ENCODE measurements at regions not wholly inside any gene's neighbourhood (a gene's known extent, or its start where the extent isn't known, plus 50 kb on each side); places are given as distances from the start of the nearest gene placed in this dataset.
"Not testable (repeated sequence)": the region's sequence is repeated elsewhere in the genome, so short reads cannot be mapped to it uniquely, and the experiment has no call there.

DNA sequence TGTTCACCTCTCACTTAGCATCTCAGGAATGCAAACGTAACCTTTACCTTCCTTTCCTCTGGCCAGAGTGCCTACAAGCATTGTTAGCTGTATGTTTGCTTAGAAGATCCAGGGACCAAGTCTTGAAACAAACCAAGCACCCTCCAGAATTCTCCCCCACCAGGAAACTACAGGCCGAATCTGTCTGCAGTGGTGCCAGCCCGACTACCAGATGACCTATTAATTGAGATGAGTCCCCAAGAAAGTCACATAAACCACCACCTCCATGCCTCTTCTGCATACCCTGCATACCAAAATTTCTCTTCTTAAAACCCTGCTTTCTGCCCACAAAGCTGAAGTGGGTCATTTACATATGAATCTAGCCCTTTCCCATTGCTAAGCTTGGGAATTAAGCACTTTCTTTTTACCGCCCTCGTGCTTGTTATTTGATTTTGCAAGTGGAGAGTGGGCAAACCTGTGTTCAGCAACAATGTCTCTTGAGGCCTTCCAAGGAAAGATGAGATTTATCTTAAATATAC lies 1239.1 kb downstream of the CDH12 start:
- DNase-seq (ENCODE audit: low read depth in 3 of 3, low spot score in 2 of 3), result no peak

DNA sequence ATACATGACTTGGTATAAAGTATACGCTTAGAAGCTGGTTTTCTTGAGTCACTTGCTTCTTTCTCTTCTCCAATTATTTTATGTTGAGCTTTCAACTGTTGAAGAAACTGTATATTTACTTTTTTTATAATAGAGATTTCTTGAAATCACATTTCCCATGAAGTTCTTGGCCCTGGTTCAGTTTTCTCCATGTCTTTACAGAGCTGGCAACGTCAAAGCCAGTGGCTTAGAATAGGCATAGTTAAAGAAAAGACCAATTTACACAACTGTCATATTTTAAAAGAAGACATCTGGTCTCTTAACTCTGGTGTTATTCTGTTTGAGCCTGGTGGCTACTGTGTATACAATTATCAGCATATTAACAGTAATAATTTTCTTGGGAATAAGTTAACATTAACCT lies 1249.3 kb downstream of the CDH12 start:
- DNase-seq (ENCODE audit: low read depth in 3 of 3, low spot score in 2 of 3), result no peak

DNA sequence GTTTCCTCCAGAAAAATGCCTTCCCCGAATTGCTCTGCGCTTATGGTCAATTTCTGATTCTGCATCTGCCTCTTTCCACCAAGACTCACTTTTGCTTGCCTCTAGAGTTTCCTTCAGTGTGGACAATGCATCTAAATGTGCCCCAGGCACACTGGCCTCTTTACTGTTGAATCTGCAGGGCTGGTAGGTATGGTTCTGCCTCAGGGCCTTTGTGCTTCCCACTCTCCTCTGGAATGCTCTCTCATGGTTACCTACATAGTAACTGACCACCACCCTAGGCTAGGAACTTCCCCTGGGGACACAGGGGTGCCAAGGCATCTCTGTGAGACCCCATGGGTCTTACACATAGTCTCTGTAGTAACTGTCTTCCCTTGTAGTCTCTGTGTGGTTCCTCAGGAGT lies 1258.6 kb downstream of the CDH12 start:
- no peak for DNase-seq (ENCODE audit: low read depth in 3 of 3, low spot score in 2 of 3)

DNA sequence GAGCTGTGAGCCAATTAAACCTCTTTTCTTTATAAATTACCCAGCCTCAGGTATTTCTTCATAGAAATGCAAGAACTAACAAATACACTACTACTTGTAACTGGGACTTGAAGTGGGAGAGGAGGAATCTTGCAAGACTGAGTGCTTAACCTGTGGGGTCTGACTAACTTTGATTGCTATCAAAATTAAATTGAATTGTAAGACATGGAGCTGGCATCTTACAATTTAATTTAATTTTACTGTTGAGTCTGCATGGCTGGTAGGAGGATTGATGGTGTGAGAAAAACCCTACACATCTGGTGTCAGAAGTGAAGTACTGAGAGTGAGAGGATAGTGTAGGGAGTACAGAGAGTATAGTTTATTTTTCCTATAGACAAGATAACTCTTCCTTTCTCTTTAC lies 1259.9 kb downstream of the CDH12 start:
- DNase-seq (ENCODE audit: low read depth in 3 of 3, low spot score in 2 of 3), result no peak

DNA sequence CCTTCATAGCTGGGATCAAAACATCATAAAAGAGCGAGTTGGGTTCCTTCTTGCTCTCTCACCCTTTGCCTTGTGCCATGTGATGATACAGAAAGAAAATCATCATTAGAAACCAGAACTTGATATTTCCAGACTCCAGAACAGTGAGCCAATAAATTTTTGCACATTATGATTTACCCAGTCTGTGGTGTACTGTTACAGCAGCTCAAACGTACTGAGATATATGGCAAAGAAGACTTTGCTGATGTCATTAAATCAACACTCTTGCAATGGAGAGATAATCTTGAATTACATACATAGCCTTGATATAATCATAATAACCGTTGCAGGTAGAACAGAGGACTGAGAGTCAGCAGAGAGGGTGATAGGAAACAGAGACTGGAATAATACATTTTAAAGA lies 1271.6 kb downstream of the CDH12 start:
- no peak for DNase-seq (ENCODE audit: low read depth in 3 of 3, low spot score in 2 of 3)

DNA sequence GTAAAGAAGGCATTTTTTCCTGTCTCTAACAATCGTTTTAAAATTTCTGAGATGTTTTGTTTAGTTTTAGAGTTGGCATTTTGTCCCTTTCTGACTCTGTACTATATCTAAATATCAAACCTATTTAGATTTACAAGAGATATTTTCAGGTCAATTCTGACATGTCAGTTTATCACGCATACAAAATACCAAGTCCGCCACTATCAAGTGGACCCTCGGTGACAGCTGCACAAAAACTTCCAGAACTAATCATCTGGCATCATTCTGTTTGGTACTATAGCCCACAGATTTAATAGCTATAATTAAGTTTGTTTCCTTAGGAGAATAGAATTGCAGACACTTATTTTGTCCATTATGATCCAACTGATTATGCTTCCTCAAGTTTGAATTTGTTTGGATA lies 1278.2 kb downstream of the CDH12 start:
- no peak for DNase-seq (ENCODE audit: low read depth in 3 of 3, low spot score in 2 of 3)

DNA sequence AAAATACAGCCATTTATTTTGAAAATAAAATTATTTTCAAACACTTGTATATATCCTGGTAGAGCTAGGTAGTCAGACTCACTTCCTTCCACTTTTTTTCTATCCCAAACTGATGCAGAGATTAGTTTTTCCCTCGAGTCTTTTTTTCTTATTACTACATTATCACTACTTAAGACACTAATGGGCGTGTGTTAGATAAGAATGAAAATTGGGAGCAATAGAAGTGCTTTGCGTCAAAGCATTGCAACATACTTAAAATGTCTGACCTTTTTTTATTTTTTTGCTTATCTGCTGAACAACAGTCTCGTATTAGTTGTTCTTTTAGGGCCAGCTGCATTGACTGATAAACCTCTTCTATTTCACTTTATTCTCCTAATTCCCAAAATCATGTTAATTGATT lies 1278.7 kb downstream of the CDH12 start:
- no peak for DNase-seq (ENCODE audit: low read depth in 3 of 3, low spot score in 2 of 3)

DNA sequence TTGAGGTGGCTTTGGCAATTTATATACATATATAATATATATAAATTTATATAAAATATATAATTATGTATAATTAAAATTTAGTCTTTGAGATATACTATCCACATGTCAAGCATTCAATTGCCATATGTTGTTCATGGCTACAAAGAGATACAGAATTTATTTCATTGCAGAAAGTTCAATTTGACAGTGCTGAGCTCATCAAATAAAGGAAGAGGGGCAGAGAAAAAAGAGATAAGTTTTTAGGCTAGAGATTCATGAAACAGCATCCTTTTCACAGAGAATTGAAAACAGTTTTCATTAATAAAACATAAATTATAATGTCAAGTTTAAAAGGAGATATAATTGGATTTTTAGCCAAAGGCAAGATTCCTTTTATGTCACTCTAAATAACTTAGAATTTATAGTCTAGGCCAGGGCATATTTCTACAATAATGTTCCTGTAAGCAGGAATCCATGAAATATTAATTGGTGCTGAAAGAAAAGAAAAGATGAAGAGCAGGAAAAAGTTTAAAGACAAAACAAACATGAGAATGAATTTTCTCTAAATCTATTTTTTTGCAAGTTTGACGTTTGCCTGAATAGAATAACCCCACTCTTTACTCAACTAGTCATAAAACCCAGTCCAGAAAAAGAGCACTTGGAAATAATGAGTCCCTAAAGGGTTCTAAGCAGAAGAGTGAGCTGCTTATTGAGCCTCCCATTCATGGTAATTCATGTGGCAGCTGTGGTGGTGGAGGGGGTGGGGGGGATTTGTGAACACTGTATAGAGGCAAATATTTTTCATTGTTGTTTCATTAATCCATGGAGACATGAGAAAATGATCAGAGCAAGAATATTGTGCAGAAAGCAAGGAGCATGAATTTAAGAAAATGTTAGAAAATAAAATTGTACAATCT lies 1279.5 kb downstream of the CDH12 start:
- DNase-seq (ENCODE audit: low read depth in 3 of 3, low spot score in 2 of 3), result no peak

DNA sequence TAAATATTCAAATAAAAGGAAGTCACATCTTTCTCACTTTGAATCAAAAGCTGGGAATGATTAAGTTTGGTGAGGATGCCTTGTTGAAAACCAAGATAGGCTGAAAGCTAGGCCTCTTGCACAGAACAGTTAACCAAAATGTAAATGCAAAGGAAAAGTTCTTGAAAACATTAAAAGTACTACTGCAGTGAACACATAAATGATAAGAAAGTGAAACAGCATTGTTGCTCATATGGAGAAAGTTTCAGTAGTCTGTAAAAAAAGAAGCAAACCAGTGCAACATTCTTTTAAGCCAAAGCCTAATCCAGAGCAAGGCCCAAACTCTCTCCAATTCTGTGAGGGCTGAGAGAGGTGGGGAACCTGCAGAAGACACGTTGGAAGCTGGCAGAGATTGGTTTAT lies 1281.9 kb downstream of the CDH12 start:
- DNase-seq (ENCODE audit: low read depth in 3 of 3, low spot score in 2 of 3), result not testable (repeated sequence)

DNA sequence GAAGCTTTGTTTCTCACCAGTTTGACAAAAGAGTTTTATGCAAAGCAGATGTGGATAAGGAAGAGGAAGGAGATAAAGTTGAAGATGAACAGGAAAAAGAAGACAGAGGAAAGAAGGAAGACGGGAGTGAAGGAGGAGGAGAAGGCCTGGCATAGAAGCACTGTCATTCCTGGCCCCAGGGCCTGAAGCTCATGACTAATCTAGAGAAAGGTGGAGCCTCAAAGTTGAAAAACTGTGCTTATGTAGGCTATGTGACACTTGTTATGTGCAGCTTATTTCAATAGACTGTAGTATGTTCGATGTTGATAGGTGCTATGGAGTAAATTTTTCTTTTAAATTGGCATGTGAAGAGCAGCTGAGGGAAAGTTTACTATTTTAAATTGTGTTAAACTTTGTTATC lies 1294.0 kb downstream of the CDH12 start:
- DNase-seq (ENCODE audit: low read depth in 3 of 3, low spot score in 2 of 3), result not testable (repeated sequence)

DNA sequence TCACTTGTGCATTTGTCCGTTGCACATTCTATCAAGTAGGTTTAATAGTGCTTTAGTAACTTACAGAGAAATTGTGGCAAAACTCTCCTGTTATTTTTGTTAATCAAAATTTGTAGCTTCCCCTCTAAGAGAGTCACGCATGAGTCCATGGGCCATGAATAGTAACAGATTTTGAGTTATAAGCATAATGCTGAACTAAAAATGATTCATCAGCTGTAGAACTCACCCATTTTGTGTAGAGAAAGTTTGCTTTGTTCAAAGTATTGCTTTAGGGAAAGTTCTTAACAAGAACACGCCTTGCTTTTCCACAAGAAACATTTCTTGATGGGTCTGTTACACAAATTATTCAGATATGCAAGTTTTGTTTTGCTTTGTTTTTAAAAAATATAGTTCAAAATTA lies 1300.9 kb downstream of the CDH12 start:
- DNase-seq (ENCODE audit: low read depth in 3 of 3, low spot score in 2 of 3), result not testable (repeated sequence)

DNA sequence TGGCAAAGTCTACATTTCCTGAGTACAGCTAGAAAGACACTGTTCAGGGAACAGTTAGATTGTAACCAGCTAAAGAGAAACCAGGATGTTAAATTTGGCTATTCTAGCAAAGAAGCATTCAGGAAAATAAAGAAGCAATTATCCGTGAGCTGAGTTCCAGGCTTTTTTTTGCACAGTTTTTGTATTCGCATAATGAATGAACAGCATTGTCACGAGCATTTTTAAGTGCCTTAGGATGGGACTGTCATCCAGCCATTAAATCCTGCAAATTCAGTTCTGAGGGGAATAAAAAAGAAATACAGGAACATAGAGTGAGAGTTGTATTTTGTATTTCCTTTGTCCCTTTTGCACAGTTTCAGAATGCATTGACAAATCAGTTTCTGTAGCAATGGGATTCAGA lies 1302.2 kb downstream of the CDH12 start:
- not testable (repeated sequence) for DNase-seq (ENCODE audit: low read depth in 3 of 3, low spot score in 2 of 3)

DNA sequence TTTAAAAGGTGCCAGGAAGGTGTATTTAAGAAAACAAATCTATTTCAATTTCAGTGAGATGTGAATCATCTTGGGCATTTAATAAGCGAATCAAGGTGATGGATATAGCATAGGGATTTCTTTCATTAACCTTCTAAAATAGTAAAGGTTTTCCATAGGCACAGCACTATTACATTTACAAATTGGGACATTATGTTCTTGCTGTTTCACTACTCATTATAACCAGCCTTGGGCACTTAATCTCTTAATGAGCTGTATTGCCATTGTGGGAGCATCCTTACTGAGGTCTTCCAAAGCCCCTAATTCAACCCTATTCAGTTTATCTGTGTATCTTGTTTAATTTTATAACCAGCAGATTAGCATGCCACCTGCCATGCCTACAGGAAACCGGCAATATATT lies 1305.5 kb downstream of the CDH12 start:
- DNase-seq (ENCODE audit: low read depth in 3 of 3, low spot score in 2 of 3), result not testable (repeated sequence)

DNA sequence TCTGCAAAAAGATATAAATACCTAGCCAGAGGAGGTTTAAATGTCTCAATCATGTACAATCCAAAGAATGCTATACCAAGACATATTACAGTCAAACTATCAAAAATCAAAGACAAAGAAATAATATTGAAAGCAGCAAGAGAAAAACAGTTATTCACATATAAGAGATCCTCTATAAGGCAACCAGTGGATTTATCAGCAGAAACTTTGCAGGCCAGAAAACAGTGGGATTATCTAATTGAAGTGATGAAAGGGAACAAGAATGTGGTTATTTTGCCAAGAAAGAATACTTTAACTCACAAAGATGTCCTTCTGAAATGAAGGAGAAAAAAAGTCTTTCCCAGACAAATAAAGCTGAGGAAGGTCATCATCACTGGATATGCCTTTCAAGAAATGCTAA lies 1318.0 kb downstream of the CDH12 start:
- not testable (repeated sequence) for DNase-seq (ENCODE audit: low read depth in 3 of 3, low spot score in 2 of 3)

DNA sequence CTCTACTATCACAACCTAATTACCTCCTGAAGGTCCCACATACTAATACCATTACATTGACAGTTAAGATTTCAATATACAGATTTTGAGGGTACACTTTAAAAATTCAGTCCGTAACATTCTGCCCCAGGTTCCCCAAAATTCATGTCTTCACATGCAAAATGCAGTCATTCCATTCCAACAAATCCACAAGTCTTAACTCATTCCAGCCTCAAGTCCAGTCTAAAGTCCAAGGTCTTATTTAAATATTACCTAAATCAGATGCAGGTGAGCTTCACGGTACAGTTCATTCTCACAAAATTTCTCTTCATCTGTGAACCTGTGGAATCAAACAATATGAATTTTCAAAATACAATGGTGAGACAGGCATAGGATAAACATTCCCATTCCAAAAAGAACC lies 1332.0 kb downstream of the CDH12 start:
- DNase-seq (ENCODE audit: low read depth in 3 of 3, low spot score in 2 of 3), result not testable (repeated sequence)

DNA sequence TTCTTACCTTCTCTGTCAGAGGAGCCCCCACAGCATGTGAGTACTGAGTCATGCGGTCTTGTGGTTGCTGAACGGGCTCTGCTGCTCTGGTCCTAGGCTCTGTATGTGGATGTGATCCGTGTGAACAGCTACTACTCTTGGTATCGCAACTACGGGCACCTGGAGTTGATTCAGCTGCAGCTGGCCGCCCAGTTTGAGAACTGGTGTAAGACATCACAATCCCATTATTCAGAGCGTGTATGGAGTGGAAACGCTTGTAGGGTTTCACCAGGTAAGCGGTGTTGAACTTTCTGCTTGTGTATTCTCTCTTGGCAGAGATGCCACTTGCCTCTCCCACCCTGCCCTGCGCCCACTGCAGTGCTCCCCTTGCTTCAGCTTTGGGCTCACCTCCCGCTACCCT lies 1356.2 kb downstream of the CDH12 start:
- DNase-seq (ENCODE audit: low read depth in 3 of 3, low spot score in 2 of 3), result not testable (repeated sequence)

DNA sequence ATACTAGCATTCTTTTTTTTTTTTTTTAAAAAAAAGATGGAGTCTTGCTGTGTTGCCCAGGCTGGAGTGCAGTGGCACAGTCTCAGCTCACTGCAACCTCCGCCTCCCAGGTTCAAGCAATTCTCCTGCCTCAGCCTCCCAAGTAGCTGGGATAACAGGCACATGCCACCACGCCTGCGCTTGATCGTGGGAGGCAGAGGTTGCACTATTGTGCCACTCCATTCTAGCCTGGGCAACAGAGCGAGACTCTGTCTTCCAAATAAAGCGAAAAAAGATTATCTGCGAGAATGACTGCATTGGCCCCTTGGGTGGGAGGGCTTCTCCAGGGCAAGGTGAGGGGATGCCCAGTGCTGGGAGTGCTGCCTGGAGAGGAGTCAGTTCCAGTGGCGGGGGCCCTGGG lies 1357.1 kb downstream of the CDH12 start:
- not testable (repeated sequence) for DNase-seq (ENCODE audit: low read depth in 3 of 3, low spot score in 2 of 3)

DNA sequence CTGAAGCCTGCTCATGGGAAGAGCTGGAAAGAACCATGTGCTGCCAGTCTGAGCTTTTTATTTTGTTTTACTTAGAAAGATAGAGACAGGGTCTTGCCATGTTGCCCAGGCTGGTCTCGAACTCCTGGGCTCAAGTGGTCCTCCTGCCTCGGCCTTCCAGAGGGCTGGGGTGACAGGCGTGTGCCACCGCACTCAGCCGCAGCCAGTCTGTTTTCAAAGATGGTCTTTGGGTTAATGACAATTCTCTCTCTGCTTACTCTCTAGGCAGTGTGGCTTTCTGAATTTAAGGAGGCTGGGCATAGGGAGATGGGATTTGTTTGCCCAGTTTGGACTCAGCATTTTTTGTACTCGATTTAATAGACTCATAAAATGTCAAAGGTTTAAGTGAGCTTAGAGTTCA lies 1357.9 kb downstream of the CDH12 start:
- DNase-seq (ENCODE audit: low read depth in 3 of 3, low spot score in 2 of 3), result not testable (repeated sequence)

DNA sequence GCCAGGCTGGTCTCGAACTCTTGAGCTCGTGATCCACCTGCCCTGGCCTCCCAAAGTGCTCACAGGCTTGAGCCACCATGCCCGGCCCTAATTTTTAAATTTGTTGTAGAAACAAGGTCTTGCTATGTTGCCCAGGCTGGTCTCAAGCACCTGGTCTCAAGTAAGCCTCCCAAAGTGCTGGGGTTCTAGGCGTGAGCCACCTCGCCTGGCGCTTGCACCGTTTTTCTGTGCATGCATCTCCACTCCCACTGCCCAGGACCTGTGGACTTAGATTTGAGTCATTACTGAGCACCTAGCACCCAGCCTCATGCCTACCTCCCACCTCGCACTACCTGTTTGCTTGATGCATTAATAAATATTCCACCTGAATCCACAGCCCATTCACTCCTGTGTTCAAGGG lies 1359.1 kb downstream of the CDH12 start:
- DNase-seq (ENCODE audit: low read depth in 3 of 3, low spot score in 2 of 3), result not testable (repeated sequence)

DNA sequence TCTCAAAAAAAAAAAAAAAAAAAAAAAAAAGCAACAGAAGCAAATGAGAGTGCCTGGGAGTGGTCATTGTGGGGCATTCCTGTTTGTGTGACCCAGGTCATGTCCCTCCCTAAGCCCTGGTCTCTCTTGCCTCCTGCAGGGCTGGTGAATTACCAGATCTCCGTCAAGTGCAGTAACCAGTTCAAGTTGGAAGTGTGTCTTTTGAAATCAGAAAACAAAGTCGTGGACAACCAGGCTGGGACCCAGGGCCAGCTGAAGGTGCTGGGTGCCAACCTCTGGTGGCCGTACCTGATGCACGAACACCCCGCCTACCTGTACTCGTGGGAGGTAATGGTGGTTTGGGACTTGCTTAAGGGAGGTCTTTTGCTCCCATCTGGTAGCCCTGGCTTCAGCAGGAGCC lies 1362.0 kb downstream of the CDH12 start:
- DNase-seq (ENCODE audit: low read depth in 3 of 3, low spot score in 2 of 3), result not testable (repeated sequence)

DNA sequence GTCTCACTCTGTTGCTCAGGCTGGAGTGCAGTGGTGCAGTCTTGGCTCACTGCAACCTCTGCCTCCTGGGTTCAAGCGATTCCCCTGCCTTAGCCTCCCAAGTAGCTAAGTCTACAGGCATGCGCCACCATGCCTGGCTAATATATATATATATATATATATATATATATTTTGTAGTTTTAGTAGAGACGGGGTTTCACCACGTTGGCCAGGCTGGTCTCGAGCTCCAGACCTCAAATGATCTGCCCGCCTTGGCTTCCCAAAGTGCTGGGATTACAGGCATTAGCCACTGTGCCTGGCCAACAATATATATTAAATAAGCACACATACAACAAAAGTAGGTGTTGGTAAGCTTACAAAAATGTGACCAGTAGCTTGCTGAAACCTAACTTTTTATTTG lies 1364.3 kb downstream of the CDH12 start:
- not testable (repeated sequence) for DNase-seq (ENCODE audit: low read depth in 3 of 3, low spot score in 2 of 3)

DNA sequence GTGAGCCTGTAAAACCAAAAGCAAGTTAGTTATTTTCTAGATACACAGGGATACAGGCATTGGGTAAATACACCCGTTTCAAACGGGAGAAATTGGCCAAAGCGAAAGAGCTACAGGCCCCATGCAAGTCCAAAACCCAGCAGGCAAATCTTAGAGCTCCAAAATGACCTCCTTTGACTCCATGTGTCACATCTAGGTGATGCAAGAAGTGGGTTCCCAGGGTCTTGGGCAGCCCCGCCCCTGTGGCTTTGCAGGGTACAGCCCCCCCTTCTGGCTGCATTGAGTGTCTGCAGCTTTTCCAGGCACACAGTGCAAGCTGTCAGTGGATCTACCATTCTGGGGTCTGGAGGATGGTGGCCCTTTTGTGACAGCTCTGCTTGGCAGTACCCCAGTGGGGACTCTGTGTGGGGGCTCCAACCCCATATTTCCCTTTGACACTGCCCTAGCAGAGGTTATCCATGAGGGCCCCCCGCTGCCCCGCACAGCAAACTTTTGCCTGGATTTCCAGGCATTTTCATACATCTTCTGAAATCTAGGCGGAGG lies 1367.6 kb downstream of the CDH12 start:
- not testable (repeated sequence) for DNase-seq (ENCODE audit: low read depth in 3 of 3, low spot score in 2 of 3)

All from right renal cortex interstitium (tissue), 3 donors.